NB4 (cell line): ENCODE measurements at regions not wholly inside any gene's neighbourhood (a gene's known extent, or its start where the extent isn't known, plus 50 kb on each side); places are given as distances from the start of the nearest gene placed in this dataset.
"Not testable (repeated sequence)": the region's sequence is repeated elsewhere in the genome, so short reads cannot be mapped to it uniquely, and the experiment has no call there.

Experiments
- DNase-seq: peaks from one replicate; pipeline ENCODE4 v3.0.0; 2010; ENCODE audit warnings: low read depth
- H3K4me3 ChIP-seq: one replicate; pipeline ENCODE4 v1.5.1; 2011; ENCODE audit warnings: mild to moderate bottlenecking, low read depth, low read length, moderate library complexity
- MYC ChIP-seq: IDR thresholded peaks from 2 replicates; pipeline ENCODE4 v1.6.1; 2011; ENCODE audit warnings: low read depth, low read length
- POLR2A ChIP-seq: IDR thresholded peaks from 2 replicates; pipeline ENCODE4 v1.6.1; 2011; ENCODE audit warnings: mild to moderate bottlenecking; ENCODE audit not compliant: insufficient read length; ENCODE audit errors: extremely low read depth
- TF ChIP-seq, protein P1 (sequence below): IDR thresholded peaks from one replicate; pipeline ENCODE4 v1.5.1; 2012; ENCODE audit warnings: low read depth, low read length
- TF ChIP-seq, protein P2 (sequence below): IDR thresholded peaks from 2 replicates; pipeline ENCODE4 v1.6.1; 2011; ENCODE audit warnings: low read depth, low read length

DNA sequence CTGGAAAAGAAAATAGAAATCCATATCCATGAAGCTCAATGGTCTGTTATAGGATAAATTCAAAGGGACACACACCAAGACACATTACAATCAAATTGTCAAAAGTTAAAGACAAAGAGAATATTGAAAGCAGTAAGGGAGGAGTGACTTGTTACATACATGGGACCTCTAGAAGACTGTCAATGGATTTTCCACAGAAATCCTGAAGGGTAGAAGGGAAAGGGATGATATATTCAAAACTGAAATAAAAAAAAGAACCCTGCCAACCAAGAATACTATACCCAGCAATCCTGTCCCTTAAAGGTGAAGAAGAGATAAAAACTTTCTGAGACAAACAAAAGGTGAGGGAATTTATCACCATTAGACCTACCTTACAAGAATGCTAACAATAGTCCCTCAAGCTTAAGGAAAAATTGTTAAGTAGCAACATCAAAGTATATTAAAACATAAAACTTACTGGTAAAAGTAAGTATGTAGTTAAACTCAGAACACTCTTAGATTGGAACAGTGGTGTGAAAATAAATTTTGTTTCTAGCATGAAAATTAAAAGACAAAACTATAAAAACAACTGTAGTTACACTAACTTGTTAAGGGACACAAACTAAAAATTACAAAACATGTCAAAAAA, 103.2 kb upstream of the APP start:
- TF ChIP-seq POLR2A (no peak), MYC (no peak)
- TF ChIP-seq, protein P1, sequence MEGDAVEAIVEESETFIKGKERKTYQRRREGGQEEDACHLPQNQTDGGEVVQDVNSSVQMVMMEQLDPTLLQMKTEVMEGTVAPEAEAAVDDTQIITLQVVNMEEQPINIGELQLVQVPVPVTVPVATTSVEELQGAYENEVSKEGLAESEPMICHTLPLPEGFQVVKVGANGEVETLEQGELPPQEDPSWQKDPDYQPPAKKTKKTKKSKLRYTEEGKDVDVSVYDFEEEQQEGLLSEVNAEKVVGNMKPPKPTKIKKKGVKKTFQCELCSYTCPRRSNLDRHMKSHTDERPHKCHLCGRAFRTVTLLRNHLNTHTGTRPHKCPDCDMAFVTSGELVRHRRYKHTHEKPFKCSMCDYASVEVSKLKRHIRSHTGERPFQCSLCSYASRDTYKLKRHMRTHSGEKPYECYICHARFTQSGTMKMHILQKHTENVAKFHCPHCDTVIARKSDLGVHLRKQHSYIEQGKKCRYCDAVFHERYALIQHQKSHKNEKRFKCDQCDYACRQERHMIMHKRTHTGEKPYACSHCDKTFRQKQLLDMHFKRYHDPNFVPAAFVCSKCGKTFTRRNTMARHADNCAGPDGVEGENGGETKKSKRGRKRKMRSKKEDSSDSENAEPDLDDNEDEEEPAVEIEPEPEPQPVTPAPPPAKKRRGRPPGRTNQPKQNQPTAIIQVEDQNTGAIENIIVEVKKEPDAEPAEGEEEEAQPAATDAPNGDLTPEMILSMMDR = no peak
- TF ChIP-seq, protein P2, sequence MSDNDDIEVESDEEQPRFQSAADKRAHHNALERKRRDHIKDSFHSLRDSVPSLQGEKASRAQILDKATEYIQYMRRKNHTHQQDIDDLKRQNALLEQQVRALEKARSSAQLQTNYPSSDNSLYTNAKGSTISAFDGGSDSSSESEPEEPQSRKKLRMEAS = no peak
- DNase-seq = no peak
- no peak overlapping the region for H3K4me3 ChIP-seq

DNA sequence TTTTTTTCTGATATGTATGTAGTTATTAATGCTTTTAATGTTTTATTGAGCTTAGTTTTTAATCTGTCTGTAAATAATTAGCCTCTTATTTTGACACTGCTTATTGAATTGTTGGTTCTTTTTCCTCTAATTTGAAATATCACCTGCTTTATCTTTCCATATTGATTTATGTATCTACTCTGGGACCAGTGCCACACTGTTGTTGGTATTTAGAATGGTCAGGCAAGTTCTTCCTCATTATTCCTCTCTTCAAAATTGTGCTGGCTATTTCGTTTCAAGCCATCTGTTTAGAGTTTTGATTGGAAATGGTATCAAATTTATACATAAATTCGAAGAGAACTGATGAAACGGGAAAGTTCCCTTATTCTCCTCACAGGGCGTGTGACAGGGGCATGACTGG, 96.8 kb upstream of the APP start:
- TF ChIP-seq, protein P2 = no peak
- TF ChIP-seq POLR2A = no peak
- no peak for TF ChIP-seq MYC
- TF ChIP-seq, protein P1 = no peak
- H3K4me3 ChIP-seq = no peak overlapping the region
- no peak for DNase-seq

DNA sequence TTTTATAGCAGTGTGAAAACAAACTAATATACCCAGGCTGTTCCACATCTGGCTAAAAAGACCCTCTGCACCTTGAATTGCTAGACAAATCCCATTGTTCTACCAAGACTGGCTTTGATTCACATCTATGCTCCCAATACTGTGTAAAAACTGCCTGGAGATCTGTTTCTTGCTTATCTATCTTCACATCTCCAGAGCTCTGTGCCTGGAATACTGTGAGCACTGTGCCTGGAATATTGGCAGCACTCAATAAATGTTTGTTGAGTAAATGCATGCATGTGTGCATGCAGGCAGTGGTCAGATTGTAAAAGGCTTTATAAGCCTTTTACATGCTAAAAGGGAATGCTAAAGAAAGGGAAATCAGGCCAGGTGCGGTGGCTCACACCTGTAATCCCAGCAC, 75.5 kb upstream of the APP start:
- TF ChIP-seq POLR2A = no peak
- TF ChIP-seq MYC = no peak
- TF ChIP-seq, protein P2 = no peak
- TF ChIP-seq, protein P1 = no peak
- DNase-seq = no peak
- H3K4me3 ChIP-seq = no peak overlapping the region

DNA sequence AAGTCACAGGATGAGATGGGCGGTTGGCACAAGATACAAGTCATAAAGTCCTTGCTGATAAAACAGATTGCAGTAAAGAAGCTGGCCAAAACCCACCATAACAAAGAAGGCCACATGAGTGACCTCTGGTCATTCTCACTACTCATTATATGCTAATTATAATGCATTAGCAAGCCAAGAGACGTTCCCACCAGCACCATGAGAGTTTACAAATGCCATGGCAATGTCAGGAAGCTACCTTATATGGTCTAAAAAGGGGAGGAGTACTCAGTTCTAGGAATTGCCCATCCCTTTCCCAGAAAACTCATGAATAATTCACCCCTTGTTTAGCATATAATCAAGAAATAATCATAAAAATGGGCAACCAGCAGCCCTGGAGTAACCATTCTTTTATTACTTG, 74.9 kb upstream of the APP start:
- H3K4me3 ChIP-seq = no peak overlapping the region
- no peak for DNase-seq
- no peak for TF ChIP-seq POLR2A
- no peak for TF ChIP-seq MYC

DNA sequence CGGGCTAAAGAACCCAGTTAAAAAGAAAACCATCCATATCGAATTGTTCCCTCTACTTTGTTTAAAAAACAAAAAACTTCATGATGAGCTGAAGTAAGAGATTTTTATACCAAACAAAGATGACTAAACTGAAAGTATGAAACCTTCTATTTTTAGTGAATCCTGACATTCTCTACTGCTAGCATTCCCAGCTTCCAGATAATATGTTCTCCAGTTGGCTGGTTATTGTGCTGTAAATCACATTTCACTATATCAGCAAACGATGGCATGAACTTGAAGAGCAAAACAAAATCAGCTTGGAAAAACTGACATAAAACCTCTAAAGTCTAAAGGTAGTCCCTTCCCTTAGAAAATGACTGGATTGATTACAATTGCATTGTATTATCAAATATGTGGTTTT, 68.1 kb upstream of the APP start:
- no peak for DNase-seq
- H3K4me3 ChIP-seq = no peak overlapping the region
- no peak for TF ChIP-seq POLR2A
- TF ChIP-seq, protein P2 = no peak
- no peak for TF ChIP-seq MYC
- TF ChIP-seq, protein P1 = no peak

DNA sequence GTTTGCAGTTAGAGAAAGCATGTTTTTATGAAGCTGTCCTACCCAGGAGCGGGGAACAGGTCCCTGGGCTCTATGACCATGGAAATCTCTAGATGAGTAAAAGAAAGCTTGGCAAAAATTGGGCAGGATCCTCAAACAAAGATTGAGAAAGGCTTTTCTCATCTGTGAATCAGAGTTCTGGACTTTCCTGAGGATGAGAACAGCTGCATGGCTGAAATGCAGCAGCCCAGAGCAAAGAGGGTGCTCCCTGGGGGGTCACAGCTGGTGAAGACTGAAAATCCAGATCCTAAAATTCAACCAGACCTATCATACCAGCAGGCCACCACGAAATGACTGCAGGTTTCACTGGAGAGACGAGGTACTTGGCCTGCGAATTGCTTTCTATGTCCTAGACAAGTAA, 65.7 kb upstream of the APP start:
- no peak for TF ChIP-seq MYC
- no peak for TF ChIP-seq POLR2A
- TF ChIP-seq, protein P2 = no peak
- TF ChIP-seq, protein P1 = no peak
- DNase-seq = no peak
- no peak overlapping the region for H3K4me3 ChIP-seq

DNA sequence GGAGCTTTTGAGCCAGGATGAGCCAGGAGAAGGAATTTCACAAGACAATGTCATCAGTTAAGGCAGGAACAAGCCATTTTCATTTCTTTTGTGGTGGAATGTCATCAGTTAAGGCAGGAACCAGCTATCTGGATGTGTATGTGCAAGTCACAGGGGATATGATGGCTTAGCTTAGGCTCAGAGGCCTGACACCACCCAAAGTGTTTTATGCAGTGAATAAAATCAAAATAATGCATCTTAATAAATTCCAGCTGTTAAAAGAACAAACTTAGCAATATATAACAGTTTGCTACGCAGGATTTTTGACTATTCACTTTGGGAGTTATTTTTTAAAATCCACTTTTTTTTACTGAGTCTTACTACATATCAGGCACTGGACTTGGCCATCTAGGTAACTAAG, 62.7 kb upstream of the APP start:
- DNase-seq, H3K4me3 ChIP-seq: not testable (repeated sequence)

DNA sequence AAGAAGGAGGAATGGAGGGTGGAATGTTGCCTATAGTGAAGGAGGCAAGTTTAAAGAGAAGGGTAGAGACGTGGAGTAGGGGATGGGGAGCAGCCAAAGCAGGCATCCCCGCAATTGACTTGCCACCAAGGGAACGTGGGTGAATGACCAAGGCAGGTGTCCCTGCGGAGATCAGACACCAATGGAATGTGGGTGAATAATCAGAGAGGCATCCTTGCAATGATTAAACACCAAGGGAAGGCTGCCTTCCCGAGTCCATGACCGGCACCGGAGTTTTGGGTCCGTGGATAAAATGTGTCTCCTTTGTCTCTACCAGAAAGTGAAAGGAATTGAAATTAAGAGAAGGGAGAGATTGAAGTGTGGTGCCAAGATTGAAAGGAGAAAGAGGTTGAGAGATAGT, 61.9 kb upstream of the APP start:
- H3K4me3 ChIP-seq, DNase-seq: not testable (repeated sequence)
